ENCODE measurements at regions not wholly inside any gene's neighbourhood (a gene's known extent, or its start where the extent isn't known, plus 50 kb on each side); places are given as distances from the start of the nearest gene placed in this dataset.

- no peak for TF ChIP-seq CTCF (conservative IDR thresholded peaks at IDR 0.05; ENCODE audit: low read depth, low read length)
- no peak for TF ChIP-seq POLR2A (IDR thresholded peaks at IDR 0.05; ENCODE audit: low read depth, low read length)
- no peak for TF ChIP-seq RFX5 (IDR thresholded peaks at IDR 0.05; ENCODE audit: low read depth, low read length)
- no peak for TF ChIP-seq SMC3 (IDR thresholded peaks at IDR 0.05; ENCODE audit: low read depth, low read length)
- TF ChIP-seq MAZ (IDR thresholded peaks at IDR 0.05; ENCODE audit: borderline replicate concordance, low read depth, low read length), result no peak
- no peak for TF ChIP-seq RCOR1 (IDR thresholded peaks at IDR 0.05; ENCODE audit: insufficient replicate concordance, low read length)
These were observed 268.3 kb upstream of the MGAT5 start for GRCh38 chr2:133985563-133985962.
